Stimulated activated CD4-positive, alpha-beta T cell treated with anti-CD3 and anti-CD28 coated beads, Interleukin-1b, Interleukin-23, amount 100 ng/mL, for 48 hours (primary cell): ENCODE measurements at regions not wholly inside any gene's neighbourhood (a gene's known extent, or its start where the extent isn't known, plus 50 kb on each side); places are given as distances from the start of the nearest gene placed in this dataset.

Experiments
- DNase-seq: peaks from one replicate; pipeline ENCODE4 v3.0.0-alpha.2; 2020

DNA sequence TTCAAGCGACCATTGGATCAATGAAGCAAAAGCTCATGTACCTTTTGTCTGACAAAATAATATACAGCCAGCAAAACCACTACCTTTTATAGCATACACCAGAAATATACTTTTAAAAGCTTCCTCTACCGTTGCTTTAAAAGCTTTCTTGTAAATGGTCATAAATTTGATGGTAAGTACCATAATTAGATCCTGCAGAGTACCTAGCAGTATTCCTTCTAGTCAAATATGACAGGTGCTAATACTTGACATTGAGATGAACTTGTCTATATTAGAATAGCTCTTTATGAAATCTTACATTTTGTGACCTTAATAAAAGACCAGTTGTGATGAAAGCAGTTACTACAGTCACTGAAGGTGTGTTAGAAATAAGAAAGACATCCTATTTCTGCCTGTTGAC, 340.5 kb upstream of the ANO3 start:
- no peak for DNase-seq

DNA sequence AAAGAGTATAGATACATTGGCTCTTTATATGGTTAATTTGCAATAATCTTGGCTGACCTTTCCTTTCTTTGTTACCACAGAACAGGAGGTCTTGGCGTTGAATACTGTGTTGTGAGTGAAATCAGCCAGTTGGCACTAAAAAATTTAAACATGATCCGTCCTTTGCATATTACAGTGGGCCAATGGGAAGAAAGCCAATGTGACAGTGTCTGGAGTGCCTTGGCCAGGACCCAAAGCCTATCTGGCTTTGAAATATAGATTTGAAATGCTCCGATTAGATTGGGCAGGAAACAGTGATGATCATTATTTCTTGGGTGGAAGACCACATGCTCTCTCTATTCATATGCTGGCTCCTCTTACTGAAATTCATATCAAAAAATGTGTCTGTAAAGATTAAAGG, 339.6 kb upstream of the ANO3 start:
- DNase-seq, result no peak

DNA sequence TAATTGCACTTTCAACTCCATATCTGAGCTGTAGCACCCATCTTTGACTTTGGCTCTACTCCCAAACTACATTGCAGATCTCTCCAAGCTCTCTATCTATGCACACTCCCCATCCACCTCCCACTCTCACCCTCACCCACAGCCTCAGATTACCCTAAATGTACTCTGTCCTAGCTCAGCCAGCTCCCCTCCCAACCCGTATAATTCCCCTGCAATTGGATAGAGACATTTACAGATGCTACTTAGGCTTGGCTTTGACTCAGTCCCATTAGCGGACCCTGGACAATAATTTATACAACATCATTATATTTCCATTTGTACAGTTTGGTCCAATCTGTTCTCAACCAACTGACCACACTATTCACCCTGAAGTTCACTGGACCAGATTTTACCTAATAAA, 338.9 kb upstream of the ANO3 start:
- DNase-seq, result no peak

- no peak for DNase-seq
Observed at GRCh38 chr11:26011474-26011873, 320.5 kb upstream of the ANO3 start.

- DNase-seq, result no peak
Observed at GRCh38 chr11:26014456-26015115, 317.3 kb upstream of the ANO3 start.

GRCh38 chr11:26017322-26017860, 314.5 kb upstream of the ANO3 start:
- DNase-seq, result no peak

DNA sequence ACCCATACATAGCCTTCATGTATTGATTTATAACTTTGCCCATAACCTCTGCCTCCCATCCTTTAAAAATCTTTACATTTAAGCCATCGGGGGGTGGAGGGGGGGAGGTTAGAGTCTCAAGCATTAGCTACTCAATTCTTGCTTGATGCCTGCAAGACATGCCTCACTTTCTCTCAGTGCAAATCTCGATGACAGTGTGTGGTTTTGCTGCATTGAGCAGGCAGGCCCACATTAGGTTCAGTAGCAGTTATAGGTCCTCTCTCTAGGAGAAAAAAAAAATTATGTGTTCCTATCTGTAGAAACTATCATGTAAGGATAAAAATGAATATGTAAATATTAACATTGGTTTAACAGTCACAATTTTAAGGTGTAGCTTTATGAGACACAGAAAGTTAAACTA, 314.0 kb upstream of the ANO3 start:
- no peak for DNase-seq

- no peak for DNase-seq
Observed at GRCh38 chr11:26018336-26018735, 313.6 kb upstream of the ANO3 start.

- no peak for DNase-seq
Observed at GRCh38 chr11:26019386-26019785, 312.5 kb upstream of the ANO3 start.

DNA sequence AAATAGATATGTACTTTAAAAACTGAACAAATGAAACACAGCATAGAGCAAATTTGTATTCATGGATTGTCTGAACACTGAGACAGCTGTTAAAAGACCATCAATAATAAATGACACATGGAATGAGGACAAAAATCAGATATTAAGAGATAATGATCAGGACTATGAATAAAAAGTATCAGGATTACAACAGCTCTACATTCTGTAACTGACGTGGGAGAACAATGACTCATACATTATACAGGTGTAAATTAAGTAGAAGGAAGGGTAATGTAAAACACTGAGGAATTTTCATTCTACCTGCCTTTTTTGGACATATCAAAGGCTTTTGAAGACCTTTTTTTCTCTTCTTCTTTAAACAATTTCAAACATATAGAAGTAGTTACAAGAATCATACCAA, 310.9 kb upstream of the ANO3 start:
- no peak for DNase-seq

DNA sequence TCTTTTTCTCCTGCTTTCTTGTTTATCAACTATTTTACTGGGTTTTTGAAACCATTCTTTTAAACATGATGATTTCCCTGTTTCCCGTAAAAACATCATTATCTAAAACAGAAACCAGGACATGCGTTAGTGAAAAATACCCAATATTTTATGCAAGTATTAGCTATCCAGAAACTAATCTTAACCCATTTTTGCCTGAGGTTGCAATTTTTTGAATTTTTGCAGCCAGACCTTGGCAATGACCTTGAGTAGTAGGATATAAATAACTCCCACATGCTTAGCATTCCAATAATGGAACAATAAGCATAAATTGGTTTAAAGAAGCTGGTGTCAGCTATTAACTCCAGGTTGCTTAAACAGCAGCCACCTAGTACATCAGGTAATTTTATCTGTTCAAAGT, 308.9 kb upstream of the ANO3 start:
- no peak for DNase-seq

DNA sequence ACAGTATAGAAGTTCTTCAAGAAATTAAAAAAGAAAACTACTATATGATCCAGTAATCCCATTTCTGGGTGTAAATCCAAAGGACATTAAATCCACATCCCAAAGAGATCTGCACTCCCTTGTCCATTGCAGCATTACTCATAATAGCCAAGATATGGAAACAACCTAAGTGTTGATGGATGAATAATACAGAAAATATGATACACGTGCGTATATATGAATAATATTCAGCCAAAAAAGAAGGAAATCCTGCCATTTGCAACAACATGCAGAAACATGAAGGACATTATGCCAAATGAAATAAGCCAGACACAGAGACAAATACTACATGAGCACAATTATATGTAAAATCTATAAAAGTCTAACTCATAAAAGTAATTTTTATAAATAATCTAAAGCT, 306.3 kb upstream of the ANO3 start:
- DNase-seq, result no peak

DNA sequence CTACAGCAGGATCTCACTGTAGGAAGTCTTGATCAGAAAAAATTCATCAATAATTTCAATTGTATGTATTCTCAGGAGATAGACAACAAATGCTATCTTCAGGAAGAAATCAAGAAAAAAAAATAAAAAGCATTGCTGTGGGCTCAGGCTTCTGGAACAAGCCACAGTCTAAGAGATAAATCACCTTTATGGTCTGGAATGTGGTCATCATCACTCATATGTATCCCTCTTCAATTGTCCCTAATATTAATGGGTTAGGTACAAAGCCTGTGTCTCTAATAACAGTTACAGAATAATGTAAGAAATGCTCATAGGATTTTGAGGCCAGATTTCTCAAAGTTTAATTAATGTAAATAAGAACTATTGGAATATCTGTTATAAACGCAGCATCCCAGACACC, 305.9 kb upstream of the ANO3 start:
- DNase-seq, result no peak

DNA sequence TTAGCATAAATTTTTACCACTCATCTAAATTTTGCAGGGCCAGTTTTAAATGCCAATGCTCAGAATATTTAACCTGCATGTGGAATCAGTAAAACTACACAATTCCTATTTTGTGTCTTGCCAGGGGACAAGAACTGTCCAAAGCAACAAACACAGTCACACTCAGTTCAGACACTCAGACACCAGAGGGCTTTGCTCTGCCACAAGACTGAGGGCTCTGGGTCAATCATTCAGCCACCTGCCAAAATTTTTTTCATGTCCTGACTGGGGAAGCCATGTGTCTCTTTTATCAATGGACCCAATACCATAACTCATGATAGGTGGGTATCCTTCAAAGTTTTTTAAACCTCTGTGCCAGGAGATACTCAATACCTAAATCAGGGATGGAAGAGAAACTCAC, 304.0 kb upstream of the ANO3 start:
- DNase-seq, result no peak

- no peak for DNase-seq
Observed at GRCh38 chr11:26028393-26028911, 303.5 kb upstream of the ANO3 start.

DNA sequence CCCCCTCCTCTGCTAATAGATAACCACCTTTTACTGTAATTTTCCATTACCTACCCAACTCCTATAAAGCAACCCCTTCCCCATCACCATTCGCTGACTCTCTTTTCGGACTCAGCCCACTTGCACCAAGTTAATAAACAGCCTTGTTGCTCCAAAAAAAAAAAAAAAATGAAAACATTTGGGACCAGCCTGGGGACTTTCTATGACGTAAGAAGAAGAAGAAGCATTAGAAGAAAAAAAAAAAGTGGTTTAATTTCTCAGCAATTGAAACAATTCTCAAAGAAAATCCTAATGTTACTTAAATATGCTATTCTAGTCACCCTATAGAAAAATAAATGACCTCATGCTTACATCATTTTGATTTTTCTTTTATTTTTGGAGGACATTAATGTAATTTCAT, 301.5 kb upstream of the ANO3 start:
- DNase-seq, result no peak

GRCh38 chr11:26032241-26032640, 299.7 kb upstream of the ANO3 start:
- no peak for DNase-seq

DNA sequence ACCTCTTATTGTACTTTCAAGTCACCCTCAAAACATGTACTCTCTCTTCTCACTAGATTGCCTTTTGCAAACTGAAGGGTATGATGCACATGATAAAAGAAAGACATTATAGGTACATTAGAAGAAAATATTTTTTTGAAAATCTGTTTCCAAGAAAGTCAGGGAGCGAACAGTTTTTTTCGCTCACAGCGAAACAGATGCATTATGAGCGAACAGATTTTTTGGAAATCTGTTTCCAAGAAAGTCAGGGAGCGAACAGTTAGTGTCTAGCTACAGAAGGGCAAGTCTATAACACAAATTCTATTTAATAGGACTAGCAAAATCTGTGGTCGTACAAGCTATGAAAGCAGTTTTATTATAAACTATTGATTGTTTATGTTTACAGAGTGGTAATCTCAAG, 296.2 kb upstream of the ANO3 start:
- no peak for DNase-seq

GRCh38 chr11:26037716-26038115, 294.2 kb upstream of the ANO3 start:
- no peak for DNase-seq

DNA sequence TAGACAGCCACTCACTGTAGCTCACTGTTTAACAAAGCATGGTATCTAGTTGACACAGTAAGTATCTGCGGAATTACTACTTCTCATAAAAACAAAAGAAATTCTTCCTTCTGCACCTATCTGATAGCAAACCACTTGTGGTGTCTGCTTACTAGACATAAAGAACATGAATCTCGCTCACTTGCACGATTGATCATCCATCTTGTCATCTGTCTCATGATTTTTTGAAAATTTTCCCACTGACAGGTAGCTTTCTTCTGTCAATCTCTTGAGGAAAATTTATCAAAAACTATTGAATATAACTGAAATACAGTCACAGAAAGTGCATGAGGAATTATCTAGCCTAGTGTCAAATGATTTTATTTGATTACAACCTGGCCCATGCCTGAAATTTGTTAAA, 291.6 kb upstream of the ANO3 start:
- no peak for DNase-seq

DNA sequence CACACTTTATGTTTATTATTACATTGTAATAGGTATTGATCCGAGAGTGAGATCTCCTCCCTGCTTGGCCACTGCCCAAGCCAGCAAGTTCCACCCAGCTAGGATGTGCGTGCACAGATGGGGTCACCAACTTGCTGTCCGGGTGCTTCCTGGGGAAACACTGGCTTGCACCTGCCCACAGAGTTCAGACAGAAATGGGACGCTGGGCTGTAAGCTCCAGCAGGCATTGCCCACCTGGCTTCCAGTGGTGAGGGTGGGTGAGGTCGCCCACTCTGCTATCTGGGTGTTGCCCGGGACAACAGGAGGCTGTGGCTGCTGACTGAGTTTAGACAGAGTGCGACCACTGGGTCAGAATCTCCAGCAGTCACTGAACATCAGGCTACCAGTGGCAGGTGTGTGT, 289.8 kb upstream of the ANO3 start:
- no peak for DNase-seq

DNA sequence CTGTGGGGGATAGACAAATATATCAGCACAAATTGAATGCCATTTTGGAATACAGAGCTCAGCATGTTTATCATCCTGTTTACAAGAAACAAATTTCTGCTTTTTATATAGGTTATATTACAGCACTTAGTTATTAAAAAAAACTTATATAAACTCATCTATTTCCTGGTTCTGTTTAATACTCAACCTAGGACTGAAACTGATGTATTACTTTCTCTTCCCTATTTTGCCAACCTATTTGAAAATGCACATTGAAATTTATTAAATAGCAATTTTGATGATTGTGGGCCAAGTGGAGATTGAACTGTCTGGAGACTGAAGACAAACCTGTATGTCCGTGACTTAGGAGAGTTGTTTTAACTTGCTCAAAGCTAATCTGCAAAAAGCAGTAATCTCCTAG, 288.3 kb upstream of the ANO3 start:
- DNase-seq, result no peak

GRCh38 chr11:26044389-26044788, 287.5 kb upstream of the ANO3 start:
- no peak for DNase-seq

DNA sequence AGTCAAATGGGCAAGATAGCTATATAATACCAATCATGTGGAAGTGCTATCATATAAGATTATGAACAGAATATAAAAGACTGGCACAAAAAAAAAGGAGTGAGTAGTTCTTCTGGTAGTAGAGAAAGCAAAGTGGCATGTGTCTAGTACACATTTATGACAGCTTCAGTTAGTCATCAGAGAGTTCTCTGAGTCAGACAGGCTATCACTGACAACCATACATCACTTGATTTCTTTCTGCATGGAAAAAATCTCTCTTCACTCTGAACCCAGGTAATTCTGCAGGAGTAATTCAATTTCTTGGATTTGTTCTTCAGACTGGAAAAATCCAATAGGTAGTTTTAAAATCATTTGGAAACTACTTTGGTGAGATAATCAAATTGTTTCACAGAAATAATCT, 286.8 kb upstream of the ANO3 start:
- DNase-seq, result no peak

DNA sequence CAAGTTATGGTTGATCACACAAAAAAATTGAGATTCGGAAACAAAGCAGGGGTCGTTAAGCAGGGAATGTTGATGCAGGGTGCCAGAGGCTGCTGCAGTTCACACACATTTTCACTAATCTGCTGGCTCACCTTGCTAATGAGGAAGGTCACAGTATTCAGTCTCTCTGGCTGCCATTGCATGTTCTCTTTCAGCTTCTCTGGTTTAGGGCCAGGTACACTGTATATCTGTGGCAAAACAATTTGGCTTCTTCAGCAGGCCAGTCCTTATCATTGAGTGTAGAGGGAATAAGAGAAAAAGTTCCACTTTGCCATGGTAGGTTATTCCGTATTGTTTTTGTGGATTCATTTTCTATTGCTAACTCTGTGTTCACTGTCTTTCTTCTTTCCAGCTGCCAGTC, 283.7 kb upstream of the ANO3 start:
- no peak for DNase-seq
